ENCODE measurements at regions not wholly inside any gene's neighbourhood (a gene's known extent, or its start where the extent isn't known, plus 50 kb on each side); places are given as distances from the start of the nearest gene placed in this dataset.

- TF ChIP-seq TAF15 (IDR thresholded peaks at IDR 0.05; ENCODE audit: low read depth, low read length) = no peak
- TF ChIP-seq HLTF (IDR thresholded peaks at IDR 0.05) = no peak
- TF ChIP-seq RFX1 (IDR thresholded peaks at IDR 0.05) = no peak
- TF ChIP-seq CTCF (IDR thresholded peaks at IDR 0.05 in 2 of 3, conservative IDR thresholded peaks at IDR 0.05 in 1 of 3; ENCODE audit: insufficient read depth in 2 of 3, low read depth in 1 of 3, low read length in 3 of 3) = no peak
- TF ChIP-seq ZNF121 (CRISPR knock-in tag; conservative IDR thresholded peaks at IDR 0.05) = no peak
- TF ChIP-seq ZNF609 (CRISPR knock-in tag; IDR thresholded peaks at IDR 0.05; ENCODE audit: borderline replicate concordance) = no peak
- TF ChIP-seq SMARCE1 (IDR thresholded peaks at IDR 0.05) = no peak
- TF ChIP-seq HMG20A (CRISPR knock-in tag; conservative IDR thresholded peaks at IDR 0.05) = no peak
- TF ChIP-seq CHD2 (IDR thresholded peaks at IDR 0.05; ENCODE audit: low read depth, low read length) = no peak
- no peak for TF ChIP-seq MTA3 (IDR thresholded peaks at IDR 0.05; ENCODE audit: borderline replicate concordance)
- TF ChIP-seq RBM39 (optimal IDR thresholded peaks at IDR 0.05; ENCODE audit: low read depth, low read length) = no peak
- no peak for TF ChIP-seq TCF3 (CRISPR knock-in tag; IDR thresholded peaks at IDR 0.05)
Measured at GRCh38 chr3:165697910-165698309, 139.3 kb downstream of the BCHE start.
